Amniotic epithelial cell (primary cell): ENCODE measurements at regions not wholly inside any gene's neighbourhood (a gene's known extent, or its start where the extent isn't known, plus 50 kb on each side); places are given as distances from the start of the nearest gene placed in this dataset.
A peak's percentile ranks its signal among the peaks of the same experiment; 100 is the strongest.

Source experiments
- DNase-seq: peaks from one replicate; pipeline ENCODE4 v3.0.0-alpha.2; 2010; ENCODE audit warnings: low read depth

DNA sequence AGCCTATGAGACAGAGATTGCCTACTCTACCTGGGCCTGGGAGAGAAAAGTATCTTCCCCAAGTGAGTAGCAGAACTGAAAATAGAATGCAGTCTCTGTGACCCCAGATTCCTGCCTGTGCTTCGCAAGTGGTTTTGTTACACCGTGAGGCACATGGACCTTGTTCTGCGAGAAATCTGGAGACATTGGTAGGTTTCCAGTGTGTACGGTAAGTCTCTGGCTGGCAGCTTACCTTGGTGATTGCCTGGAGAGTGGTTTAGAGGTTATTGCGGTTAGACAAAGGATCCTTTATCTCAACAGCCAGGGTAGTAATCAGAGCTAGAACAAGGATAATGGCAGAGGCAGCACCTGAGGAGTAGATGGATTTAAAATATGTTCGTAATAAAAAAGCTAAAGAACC is 606.0 kb upstream of the GCFC2 start:
- DNase-seq = no peak

DNA sequence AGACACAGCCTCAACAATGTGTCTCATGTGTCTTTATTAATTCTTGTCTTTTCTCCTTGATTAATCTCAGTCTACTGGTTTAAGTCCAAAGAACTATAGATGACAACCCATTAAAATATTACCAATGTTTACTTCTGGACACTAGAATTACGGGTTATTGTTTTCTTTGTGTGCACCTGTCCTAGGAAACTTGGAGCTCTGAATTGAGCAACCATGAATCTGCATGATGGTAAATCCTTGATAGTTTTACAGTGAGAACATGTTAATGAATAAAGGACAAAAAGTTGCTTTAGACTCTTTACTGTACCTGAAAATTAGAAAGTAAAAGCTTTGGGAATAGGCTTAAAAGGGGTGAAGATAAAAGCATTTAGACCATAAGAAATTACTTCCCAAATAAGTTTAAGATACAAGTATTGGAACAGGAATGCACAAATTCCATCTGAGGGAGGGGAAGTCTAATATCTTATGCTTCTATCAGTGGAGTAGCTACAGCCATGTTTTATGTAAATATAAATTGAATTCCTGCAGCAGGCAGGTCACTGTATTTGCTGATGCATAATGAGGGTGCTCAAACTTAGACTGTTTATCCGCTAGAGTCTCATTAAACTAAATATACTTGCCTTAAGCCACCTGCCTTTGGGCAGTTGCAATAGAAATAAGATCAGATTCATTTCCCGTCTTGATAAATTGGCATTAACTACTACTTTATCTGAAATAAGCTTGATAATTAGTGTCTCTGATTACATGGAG is 603.7 kb upstream of the GCFC2 start:
- DNase-seq = no peak

DNA sequence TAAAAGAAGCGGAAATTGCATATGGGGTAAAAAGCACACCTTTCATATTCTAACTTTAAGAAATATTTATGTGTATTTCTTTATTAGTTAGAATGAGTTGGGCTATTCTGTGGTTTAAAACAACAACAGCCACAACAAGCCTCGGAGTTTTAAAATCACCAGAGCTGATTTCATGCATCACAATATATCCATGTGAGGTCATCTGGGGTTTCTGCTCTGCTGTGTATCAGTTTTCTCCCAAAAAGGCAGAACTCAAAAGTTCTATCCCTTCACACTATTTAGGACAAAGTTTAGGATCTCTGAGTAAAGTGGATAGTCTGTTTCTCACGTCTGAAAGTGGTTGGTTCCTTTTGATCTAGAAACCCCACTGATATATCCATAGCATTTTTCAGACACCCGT is 601.5 kb upstream of the GCFC2 start:
- no peak for DNase-seq

DNA sequence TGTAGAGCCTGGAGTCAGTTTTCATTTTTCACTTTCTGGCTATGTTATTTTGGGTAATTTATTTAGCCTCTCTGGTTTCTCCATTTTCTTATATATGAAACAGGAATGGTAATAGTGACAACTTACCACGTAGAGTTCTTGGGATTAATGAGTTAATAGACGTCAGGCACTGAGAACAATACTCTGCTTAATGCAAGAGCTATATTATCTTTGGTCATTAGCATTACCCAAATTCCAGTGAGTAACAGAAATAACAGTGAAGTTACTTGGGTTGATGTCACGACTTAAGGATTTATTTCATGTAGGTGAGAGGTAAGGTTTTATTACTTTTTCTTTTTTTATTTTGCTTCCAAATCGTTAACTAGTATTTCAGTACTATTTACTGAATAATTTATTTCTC is 601.0 kb upstream of the GCFC2 start:
- DNase-seq = no peak

DNA sequence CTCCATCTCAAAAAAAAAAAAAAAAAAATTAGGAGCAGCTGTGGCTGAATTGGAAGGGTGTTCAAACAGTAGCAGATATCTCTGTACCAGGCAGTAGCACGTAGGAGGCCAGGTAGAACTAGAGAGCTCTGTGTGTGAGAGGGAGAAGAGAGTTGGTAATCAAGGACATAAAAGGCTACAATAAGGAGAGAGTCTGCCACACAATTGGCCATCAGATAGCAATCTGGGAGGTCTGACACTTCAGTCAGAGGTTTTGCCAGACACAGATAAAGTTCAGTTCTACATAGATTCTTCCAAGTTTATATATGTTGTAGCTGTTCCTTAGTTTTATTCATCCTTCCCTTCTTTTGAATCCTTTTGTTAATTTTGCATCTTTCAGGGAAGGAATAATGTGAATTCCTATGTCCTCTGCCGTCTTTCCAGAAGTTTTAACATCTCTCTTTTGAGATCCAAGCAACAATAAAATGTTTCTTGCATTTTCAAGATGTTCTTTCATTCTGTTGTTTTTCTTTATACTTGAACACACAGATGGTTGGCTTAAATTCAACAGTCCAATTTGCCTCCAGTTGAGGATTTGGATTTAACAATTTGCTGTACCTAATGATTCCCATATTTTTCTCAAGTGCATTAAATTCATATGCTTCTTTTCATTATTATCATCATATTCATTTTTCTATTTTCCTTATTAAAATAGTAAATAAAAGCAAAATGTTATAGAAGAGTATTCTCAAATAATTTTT is 600.3 kb upstream of the GCFC2 start:
- no peak for DNase-seq

DNA sequence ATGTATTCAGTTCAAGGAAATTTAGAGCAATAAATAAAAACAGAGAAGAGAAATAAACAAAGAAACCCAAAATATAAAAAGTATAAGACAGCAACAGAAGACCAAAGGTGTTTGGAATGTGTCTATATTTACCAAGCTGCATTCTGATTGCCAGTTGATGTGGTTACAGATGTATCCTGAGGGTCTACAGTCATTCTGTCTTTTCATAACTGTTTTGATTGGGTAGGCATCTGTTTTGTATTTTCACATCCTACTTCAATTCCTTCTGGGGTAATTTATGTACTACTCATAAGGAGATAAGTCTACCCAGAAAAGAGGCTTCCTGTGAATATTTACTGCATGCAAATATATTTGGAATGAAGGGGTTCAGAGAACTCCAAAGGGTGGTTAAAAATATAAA is 596.8 kb upstream of the GCFC2 start:
- no peak for DNase-seq

DNA sequence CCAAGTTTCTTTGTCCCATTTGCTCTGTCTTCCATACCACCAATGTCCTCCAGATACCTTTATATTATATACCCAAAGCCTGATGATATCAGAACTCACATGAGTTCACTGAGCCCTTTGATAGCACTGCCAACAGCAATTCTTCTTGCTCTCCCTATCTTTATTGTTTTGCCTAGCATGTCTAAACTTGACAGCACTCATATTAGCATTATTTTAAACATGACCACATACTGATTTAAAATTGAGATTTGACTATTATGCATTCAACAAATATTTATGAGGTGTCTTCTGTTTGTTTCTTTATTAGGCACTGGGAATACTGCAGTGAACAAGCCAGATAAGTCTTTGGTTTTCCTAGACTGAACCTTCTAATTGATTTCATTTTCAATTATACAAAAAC is 587.3 kb upstream of the GCFC2 start:
- no peak for DNase-seq

DNA sequence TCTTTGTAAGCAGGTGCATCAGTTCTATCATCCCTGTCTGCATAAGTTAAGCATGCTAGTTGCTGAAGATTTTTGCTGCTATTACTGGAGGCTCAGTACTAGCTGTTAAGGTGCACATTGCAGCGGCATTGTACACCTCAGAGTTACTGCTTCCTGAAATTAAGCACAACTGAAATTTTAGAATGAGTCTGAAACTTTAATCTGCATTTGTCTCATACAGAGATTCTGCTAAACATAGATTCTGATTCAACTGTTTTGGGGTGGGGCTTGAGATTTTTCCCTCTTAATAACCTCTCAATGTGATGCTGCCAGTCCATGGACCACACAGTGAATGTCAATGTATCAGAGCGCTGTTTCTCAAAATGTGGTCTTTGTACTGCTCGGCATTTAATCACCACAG is 585.7 kb upstream of the GCFC2 start:
- no peak for DNase-seq

DNA sequence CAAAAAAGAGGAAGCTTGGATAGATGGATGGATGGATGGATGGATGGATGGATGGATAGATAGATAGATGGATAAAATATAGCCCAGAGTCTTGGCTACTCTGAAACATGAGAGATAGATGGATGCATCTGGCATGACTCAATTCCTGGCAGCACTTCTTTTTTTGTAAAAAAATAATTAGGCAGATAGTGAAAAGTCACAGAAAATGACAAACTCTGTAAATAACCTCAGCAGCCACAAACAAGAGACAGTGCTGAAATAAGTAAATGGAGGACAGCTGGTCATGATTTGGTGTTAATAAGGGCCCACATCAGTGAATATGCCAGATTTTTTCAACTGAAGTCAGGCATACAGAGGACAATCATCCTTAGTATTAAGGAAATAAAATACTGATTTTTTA is 585.0 kb upstream of the GCFC2 start:
- DNase-seq = no peak

DNA sequence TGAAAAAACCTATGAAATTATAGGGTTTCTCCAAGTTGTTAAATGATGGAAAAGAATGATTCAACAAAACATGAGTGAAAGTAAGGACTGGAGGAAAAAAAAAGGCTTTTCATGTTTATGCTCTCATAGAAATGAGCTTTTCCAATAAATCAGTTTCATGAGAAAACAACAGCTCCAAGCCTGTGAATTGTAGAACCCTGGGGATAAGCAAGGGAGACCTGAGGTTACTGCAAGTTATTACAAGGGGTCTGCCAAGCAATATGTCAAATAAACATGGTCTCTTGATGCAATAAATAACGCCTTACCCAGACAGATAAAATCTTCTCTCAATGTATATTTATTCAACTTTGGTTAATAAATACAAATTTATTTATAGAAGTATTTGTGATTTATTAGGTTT is 577.9 kb upstream of the GCFC2 start:
- no peak for DNase-seq

DNA sequence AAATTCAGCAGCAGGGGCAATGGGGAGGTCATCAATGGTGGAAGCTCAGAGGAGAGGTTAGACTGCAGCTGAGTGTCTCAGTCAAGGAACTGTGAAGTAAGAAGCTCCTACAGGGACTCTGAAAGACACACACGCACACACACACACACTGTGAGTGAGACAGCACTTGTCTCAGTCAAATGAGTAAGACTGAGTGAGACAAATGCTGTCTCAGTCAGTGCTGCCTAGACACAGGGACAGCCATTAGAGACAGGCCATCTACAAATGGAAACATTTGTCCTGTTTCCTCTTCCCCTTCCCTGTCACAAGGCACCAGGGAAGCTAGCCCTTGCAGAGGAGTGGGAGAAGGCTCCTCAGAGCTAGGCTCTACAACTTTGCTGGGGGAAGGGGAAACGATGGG is 577.4 kb upstream of the GCFC2 start:
- no peak for DNase-seq

DNA sequence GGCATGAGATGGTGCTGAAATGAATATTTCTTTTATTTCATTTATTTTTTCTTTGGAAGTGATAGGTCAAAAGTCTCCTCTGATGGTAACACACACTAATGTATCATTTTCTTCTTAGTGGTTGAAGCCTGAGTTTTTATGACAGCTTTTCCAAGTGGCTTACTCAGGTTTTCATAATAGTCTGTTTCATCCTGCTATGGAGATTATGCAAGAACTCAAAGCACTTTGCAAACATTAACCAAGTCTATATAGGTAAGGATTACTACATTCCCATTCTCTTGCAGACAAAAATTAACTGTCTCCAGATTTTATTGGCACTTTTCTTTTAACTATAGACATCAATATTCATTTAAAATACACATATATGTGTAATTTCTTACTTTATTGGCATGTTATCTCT is 572.6 kb upstream of the GCFC2 start:
- DNase-seq = no peak

DNA sequence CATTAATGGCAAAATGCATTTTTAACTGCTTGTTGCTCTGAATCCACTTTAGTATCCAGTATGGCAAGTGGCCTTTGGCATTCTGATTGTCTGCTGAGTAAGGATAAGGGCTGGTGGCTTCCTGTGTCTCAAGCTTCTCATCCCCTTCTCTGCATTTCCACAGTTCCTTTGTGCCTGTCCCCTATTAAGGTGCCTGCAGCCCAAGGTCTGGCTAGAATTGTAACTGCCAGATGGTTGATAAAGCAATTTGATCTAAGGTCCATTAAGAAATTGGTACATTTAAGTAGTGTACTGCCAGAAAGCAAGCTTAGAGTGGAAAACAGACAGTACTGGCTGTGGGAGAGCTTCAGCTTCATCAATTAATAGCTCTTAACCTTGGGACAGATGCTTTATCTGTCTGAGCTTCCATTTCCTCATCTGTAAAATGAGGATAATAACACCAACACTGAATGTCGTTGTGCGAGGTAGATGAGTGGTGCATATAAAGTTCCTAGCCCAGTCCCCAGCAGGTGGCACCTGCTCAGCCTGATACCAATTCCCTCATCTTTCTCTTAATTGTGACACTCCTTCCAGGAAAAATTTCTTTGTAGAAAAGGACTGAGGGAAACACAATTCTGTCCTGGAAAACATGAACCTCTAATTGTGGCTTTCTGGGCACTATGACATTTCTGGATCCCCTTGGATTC is 570.6 kb upstream of the GCFC2 start:
- DNase-seq = no peak

DNA sequence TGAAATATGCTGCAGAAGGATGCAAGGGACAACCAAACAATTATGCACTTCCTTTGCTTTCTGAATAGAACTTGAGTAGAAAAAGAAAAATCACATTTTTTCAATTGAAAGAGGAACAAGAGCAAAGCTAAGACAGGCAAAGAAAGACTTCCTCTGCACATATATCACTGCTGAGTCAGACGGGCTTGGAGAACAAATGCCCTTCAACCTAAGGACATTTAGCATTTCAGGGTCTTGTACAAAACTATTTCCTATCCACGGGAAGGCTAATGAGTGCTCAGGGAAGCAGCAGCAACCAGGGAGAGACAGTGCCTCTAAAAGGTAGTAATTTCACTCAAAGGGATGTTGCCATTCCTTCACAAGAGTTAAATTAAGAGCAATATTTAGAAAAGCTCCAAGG is 570.0 kb upstream of the GCFC2 start:
- DNase-seq = no peak

DNA sequence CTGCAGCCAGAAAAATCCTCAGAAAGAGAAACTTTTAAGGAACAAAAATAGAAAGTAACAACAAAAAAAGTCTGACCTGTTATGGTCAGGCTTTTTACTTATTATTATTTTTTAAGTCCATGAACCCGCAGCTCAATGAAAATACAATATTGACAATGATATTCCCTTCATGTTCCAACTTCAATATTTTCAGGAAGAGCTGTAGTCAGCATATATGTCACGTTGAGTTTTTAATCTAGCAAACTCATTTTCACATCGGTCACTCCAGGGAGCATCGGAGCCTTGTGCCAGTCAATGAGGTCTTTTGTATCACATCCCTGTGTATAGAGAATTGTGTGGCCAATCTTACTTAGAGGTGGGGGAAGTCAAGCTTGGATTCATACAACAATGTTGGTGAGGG is 568.4 kb upstream of the GCFC2 start:
- DNase-seq = no peak

DNA sequence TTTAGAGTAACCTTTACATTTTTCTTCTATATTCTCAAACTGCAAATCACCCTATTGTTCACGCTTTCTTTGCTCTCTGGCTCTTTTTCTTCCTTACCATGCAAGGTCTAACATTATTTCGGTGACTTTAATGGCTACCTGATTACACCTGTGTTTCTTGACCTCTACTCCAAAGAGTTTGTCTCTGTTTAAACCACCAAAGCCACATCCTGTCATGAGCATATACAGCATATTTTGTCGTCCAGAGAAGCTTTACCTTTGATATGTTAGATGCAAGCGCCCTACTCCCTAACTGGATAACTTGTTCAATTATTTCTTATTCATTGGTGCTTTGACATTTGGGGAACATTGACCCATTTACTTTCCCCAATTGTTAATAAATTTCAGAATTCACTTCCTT is 565.1 kb upstream of the GCFC2 start:
- no peak for DNase-seq

DNA sequence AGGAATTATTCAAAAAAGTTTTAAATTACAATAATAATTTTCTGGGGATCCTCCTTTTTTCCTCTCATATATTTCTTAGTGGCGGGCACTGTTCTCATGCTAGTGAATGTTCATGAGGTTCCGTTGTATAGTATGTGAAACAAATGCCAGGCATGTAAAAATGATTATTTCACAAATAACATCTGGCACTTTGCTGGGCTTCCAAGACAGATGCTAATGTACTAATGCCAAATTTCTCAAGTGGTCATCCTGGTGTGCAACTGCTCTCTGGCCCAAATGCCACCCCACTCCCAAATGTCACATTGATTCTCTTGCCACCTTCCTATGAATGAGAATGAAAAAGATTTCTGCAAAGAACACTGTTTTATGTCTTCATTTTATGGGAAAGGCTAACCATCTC is 564.0 kb upstream of the GCFC2 start:
- DNase-seq = no peak

DNA sequence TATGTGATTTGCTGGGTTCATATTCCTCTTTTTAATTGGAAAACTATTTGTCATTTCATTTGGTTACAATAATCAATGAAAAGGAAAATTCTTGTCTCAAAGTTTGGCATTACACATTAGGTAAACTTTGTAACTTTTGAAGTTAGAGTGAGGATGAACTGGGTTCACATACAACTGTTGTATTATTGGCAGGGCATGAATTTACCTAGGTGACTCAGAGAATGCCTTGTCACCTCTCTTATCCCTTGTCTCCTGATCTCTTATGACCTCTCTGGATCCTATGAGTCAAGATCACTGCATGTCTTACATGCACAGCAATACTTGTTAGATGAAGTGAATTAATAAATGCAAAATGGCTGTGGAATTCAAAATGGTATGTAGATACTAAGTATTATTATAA is 563.4 kb upstream of the GCFC2 start:
- DNase-seq = no peak

DNA sequence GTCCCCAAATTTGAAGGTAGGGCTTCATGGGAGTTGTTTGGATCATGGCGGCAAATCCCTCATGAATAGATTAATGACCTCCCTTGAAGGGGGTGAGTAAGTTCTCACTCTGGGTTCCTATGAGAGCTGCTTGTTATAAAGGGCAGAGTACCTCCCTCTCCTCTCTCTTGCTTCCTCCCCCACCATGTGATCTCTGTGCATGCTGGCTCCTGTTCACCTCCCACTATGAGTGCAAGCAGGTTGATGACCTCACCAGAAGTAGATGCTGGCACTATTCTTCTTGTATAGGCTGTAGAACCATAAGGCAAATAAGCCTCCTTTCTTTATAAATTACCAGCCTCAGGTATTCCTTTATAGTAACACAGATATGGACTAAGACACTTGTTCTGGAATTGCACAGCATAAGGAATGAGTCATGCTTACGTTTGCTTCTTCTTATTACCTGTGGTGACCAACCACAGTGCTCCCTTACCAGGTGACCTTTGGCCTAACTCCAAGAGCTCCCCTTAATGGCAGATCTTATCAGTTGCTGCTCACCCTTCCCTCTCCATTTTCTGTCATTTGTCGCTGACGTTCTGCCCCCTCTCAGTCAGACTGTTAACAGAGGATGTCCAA is 559.5 kb upstream of the GCFC2 start:
- no peak for DNase-seq

DNA sequence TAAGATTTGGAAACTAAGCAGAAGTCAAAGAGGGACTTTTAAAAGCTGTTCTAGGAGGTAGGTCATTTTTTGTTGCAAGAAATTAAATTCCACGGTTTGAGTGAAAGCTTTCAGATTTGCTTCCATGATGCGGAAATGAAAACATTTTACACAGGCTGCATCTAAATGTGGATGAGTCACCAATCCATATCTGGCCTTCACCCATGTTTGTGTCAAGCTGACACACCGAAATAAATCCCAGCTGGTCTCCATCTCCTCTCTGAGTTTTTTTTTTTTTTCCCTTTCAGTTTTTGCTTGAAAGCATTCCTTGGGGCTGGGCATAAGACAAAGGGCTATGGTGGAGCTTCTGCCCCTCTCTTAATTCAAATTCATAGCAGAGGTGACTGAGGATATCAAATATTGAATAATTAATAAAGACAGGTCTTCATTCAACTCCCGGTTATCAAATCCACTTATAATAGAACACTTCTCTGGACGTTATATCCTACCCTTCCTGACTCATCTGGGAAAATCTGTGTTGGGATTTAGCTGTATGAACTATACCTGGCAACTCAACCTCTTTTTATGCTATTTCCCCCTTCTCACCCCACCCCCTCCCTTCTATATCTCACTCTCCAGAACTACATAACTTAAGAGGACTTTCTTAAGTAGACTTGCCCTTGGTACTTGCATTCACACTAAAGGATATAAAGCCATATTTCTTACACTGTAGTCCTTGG is 558.3 kb upstream of the GCFC2 start:
- peak; percentile 22 for DNase-seq

DNA sequence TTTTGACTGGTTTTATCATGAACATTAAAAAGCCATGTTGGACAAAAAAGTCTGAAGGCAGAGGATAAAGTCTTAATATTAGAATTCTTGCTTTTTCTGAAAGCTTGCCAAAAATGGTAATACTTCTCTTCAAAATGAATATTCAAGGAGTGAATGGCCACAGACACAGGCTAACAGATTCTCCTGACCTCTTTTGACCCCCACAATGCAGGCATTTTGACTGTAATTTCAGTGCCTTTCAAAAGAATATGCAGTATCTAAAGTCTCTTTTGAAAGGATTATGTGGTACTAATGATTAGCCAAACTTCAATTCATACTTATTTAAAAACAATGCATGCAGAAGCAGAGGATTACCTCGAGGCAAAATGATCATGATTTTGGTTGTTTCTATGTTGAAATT is 557.8 kb upstream of the GCFC2 start:
- DNase-seq = no peak

DNA sequence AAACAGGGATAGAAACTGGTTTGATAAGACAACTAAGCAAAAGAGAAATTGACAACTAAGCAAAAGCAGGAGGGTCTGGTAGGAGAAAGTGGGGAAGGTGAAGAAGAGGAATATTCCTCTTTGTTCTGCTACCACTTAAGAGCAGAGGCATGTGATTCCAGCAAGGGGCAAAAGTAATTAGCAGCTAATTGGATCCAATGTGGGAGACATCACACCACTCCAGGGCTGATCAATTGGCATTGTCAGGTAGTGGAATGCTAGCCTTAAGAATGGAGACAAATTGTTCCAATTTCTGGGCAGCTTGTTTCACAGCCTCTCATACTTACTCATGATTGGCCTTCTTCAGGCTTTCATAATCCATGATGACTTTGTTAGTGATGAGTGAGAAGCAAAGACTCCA is 547.1 kb upstream of the GCFC2 start:
- no peak for DNase-seq
